Caco-2 (cell line): ENCODE measurements at regions not wholly inside any gene's neighbourhood (a gene's known extent, or its start where the extent isn't known, plus 50 kb on each side); places are given as distances from the start of the nearest gene placed in this dataset.

Source experiments
- BruUV-seq: library from RNA; stranded (reverse); fragments of 400-500 nt; replicated peaks from 2 replicates; lab custom pipeline; 2021; lab: Mats Ljungman, UMichigan
- CTCF ChIA-PET: fragments of 300-600 bp; sonication (Branson Sonifier 250); formaldehyde crosslinking; loops from one replicate; lab custom pipeline; 2022; ENCODE audit warnings: antibody characterized with exemption; lab: Charles Lee
- POLR2A ChIA-PET: fragments of 300-600 bp; sonication (Branson Sonifier 250); formaldehyde crosslinking; loops from one replicate; lab custom pipeline; 2022; ENCODE audit warnings: antibody characterized with exemption; lab: Charles Lee
- DNase-seq, 2 experiments: peaks; one replicate each; pipeline versions ENCODE4 v3.0.0 to v3.0.0-alpha.2; 2020 to 2022
- H3K27me3 ChIP-seq: replicated peaks from 2 replicates; pipeline ENCODE4 v1.6.0; 2011; ENCODE audit warnings: low read length; ENCODE audit not compliant: control insufficient read depth, insufficient read depth
- H3K36me3 ChIP-seq: 2 replicates; pipeline ENCODE4 v1.5.1; 2011; ENCODE audit warnings: low read length; ENCODE audit not compliant: control insufficient read depth, insufficient read depth
- H3K4me1 ChIP-seq: fragments of 250-450 bp; sonication (Bioruptor Pico); 2 replicates; pipeline ENCODE4 v1.5.1; 2020; ENCODE audit warnings: mild to moderate bottlenecking
- H3K4me3 ChIP-seq: 2 replicates; pipeline ENCODE4 v1.5.1; 2011; ENCODE audit warnings: low read depth, mild to moderate bottlenecking, control low read depth, low read length
- H3K9me3 ChIP-seq: fragments of 250-450 bp; sonication (Bioruptor Pico); 2 replicates; pipeline ENCODE4 v1.5.1; 2020; ENCODE audit warnings: mild to moderate bottlenecking, moderate library complexity
- H3K27ac Mint-ChIP-seq: one replicate; pipeline ENCODE4 v1.8.0; 2022; ENCODE audit warnings: mixed read lengths; ENCODE audit not compliant: unreplicated experiment
- H3K27me3 Mint-ChIP-seq: one replicate; pipeline ENCODE4 v1.8.0; 2022; ENCODE audit warnings: mixed read lengths; ENCODE audit not compliant: insufficient read depth, unreplicated experiment
- H3K36me3 Mint-ChIP-seq: one replicate; pipeline ENCODE4 v1.8.0; 2022; ENCODE audit warnings: mild to moderate bottlenecking, mixed read lengths; ENCODE audit not compliant: insufficient read depth, unreplicated experiment
- H3K4me1 Mint-ChIP-seq: one replicate; pipeline ENCODE4 v1.8.0; 2022; ENCODE audit warnings: low read depth, mixed read lengths; ENCODE audit not compliant: unreplicated experiment
- H3K4me3 Mint-ChIP-seq: one replicate; pipeline ENCODE4 v1.8.0; 2022; ENCODE audit warnings: mild to moderate bottlenecking, moderate library complexity, mixed read lengths; ENCODE audit not compliant: unreplicated experiment
- H3K9me3 Mint-ChIP-seq: one replicate; pipeline ENCODE4 v1.8.0; 2022; ENCODE audit warnings: mixed read lengths; ENCODE audit not compliant: unreplicated experiment
- intact Hi-C: fragments of 100-400 bp; cut with micrococcal nuclease; formaldehyde crosslinking; loops from one replicate; pipeline ENCODE4 v1.10.0; 2022; ENCODE audit not compliant: unreplicated experiment
- TF ChIP-seq, protein P1 (sequence below), 2 experiments: fragments of 200-600 bp in 1 of 2; IDR thresholded peaks; 1 replicate in 1 of 2; 2 replicates in 1 of 2; pipeline versions ENCODE4 v1.5.1 to v1.8.0; 2011 to 2022; ENCODE audit warnings: antibody characterized with exemption in 1 of 2, control low read depth in 1 of 2, inconsistent platforms in 1 of 2, low read depth in 1 of 2, low read length in 1 of 2, mild to moderate bottlenecking in 1 of 2, moderate library complexity in 1 of 2; ENCODE audit not compliant: insufficient read depth in 1 of 2, severe bottlenecking in 1 of 2, unreplicated experiment in 1 of 2

- CTCF ChIA-PET: no interaction called here
- Histone ChIP-seq H3K27me3 (no peaks in the 10 kb centered on the region), H3K36me3 (no peaks in the 10 kb centered on the region), H3K4me3 (no peak overlapping the region), H3K9me3 (no peaks in the 10 kb centered on the region), H3K4me1 (no peaks in the 10 kb centered on the region)
- no peak overlapping the region for H3K4me3 Mint-ChIP-seq
- intact Hi-C loops: no loop called here
- no peaks in the 10 kb centered on the region for H3K36me3 Mint-ChIP-seq
- POLR2A ChIA-PET: no interaction called here
- peaks cover 13% of the 10 kb centered on the region for H3K27me3 Mint-ChIP-seq
- no peak overlapping the region for H3K27ac Mint-ChIP-seq
- DNase-seq: no peak
- TF ChIP-seq, protein P1, sequence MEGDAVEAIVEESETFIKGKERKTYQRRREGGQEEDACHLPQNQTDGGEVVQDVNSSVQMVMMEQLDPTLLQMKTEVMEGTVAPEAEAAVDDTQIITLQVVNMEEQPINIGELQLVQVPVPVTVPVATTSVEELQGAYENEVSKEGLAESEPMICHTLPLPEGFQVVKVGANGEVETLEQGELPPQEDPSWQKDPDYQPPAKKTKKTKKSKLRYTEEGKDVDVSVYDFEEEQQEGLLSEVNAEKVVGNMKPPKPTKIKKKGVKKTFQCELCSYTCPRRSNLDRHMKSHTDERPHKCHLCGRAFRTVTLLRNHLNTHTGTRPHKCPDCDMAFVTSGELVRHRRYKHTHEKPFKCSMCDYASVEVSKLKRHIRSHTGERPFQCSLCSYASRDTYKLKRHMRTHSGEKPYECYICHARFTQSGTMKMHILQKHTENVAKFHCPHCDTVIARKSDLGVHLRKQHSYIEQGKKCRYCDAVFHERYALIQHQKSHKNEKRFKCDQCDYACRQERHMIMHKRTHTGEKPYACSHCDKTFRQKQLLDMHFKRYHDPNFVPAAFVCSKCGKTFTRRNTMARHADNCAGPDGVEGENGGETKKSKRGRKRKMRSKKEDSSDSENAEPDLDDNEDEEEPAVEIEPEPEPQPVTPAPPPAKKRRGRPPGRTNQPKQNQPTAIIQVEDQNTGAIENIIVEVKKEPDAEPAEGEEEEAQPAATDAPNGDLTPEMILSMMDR (IDR thresholded peaks at IDR 0.05; ENCODE audit: insufficient read depth in 1 of 2, low read depth in 1 of 2, low read length in 1 of 2, severe bottlenecking in 1 of 2, unreplicated experiment in 1 of 2): no peak
- no peaks in the 10 kb centered on the region for H3K4me1 Mint-ChIP-seq
- no TSS peak for BruUV-seq
- no peaks in the 10 kb centered on the region for H3K9me3 Mint-ChIP-seq
Measured at GRCh38 chr16:76801357-76801756, 389.6 kb upstream of the MON1B start.

GRCh38 chr16:76816475-76816874 is 374.5 kb upstream of the MON1B start:
- Histone ChIP-seq H3K36me3 (no peaks in the 10 kb centered on the region), H3K4me3 (no peak overlapping the region), H3K4me1 (no peaks in the 10 kb centered on the region), H3K9me3 (no peaks in the 10 kb centered on the region), H3K27me3 (no peaks in the 10 kb centered on the region; the same call in 1 of the 2 replicates)
- CTCF ChIA-PET: no interaction called here
- H3K9me3 Mint-ChIP-seq: no peaks in the 10 kb centered on the region
- no peak overlapping the region for H3K27ac Mint-ChIP-seq
- no TSS peak for BruUV-seq
- POLR2A ChIA-PET: no interaction called here
- DNase-seq: no peak
- H3K4me1 Mint-ChIP-seq: no peaks in the 10 kb centered on the region
- intact Hi-C loops: no loop called here
- no peaks in the 10 kb centered on the region for H3K36me3 Mint-ChIP-seq
- H3K4me3 Mint-ChIP-seq: no peak overlapping the region
- H3K27me3 Mint-ChIP-seq: peaks cover 22% of the 10 kb centered on the region
- TF ChIP-seq, protein P1 (IDR thresholded peaks at IDR 0.05; ENCODE audit: insufficient read depth in 1 of 2, low read depth in 1 of 2, low read length in 1 of 2, severe bottlenecking in 1 of 2, unreplicated experiment in 1 of 2): no peak

DNA sequence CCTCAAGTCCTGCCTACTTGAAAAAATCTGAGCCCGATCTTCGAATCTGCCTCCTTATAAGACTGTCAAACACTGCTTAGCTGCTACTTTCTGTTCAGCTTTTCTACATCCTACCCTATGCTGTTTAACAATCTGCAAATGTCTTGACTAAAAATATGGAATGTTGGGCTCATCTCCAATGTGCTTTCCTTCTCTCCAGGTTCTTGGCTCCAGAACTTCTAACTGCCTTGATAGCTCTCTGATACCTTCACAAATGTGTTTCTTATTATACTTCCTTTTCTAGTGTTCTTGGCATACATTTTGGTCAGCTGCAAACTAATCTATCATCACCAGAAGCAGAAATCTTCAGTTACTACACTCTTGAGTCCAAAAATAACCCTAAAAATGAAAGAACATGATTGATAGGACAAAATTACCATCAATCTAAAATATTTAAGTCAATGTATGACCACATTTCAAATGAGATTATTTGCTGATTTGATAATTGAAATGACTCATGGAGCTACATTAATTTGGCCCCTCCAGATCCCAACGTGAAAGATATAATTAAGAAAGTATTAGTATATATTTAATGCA is 372.3 kb upstream of the MON1B start:
- intact Hi-C loops: no loop called here
- H3K27ac Mint-ChIP-seq: no peak overlapping the region
- H3K36me3 Mint-ChIP-seq: no peaks in the 10 kb centered on the region
- Histone ChIP-seq H3K36me3 (no peaks in the 10 kb centered on the region), H3K9me3 (no peaks in the 10 kb centered on the region), H3K4me1 (no peaks in the 10 kb centered on the region), H3K4me3 (no peak overlapping the region), H3K27me3 (no peaks in the 10 kb centered on the region; the same call in 1 of the 2 replicates)
- POLR2A ChIA-PET: no interaction called here
- no peaks in the 10 kb centered on the region for H3K9me3 Mint-ChIP-seq
- DNase-seq: no peak
- TF ChIP-seq, protein P1 (IDR thresholded peaks at IDR 0.05; ENCODE audit: insufficient read depth in 1 of 2, low read depth in 1 of 2, low read length in 1 of 2, severe bottlenecking in 1 of 2, unreplicated experiment in 1 of 2): no peak
- no peak overlapping the region for H3K4me3 Mint-ChIP-seq
- BruUV-seq: no TSS peak
- peaks cover 27% of the 10 kb centered on the region for H3K27me3 Mint-ChIP-seq
- CTCF ChIA-PET: no interaction called here
- H3K4me1 Mint-ChIP-seq: no peaks in the 10 kb centered on the region
